AG04449 (cell line): ENCODE measurements at regions not wholly inside any gene's neighbourhood (a gene's known extent, or its start where the extent isn't known, plus 50 kb on each side); places are given as distances from the start of the nearest gene placed in this dataset.

Source experiments
- CTCF ChIA-PET: fragments of 350-600 bp; formaldehyde crosslinking; extraction: SDS; loops from one replicate; lab custom pipeline; 2021; ENCODE audit warnings: antibody characterized with exemption; lab: Yijun Ruan, JAX
- POLR2A ChIA-PET: fragments of 400-600, 350-600 bp; formaldehyde crosslinking; extraction: SDS; loops from one replicate; lab custom pipeline; 2020; ENCODE audit warnings: antibody characterized with exemption, inconsistent platforms; lab: Yijun Ruan, JAX
- DNase-seq: peaks from one replicate; pipeline ENCODE4 v3.0.0-alpha.2; 2010; ENCODE audit warnings: low read depth, low spot score
- H3K4me3 ChIP-seq: 2 replicates; pipeline ENCODE4 v1.5.1; 2011; ENCODE audit warnings: low read depth, mild to moderate bottlenecking, control low read depth, low read length
- CTCF ChIP-seq: IDR thresholded peaks from one replicate; pipeline ENCODE4 v1.5.1; 2011; ENCODE audit warnings: mild to moderate bottlenecking, moderate library complexity, low read length, control low read depth, inconsistent platforms; ENCODE audit not compliant: insufficient read depth; ENCODE audit errors: missing control alignments

GRCh38 chr16:85362443-85362842 lies 250.2 kb upstream of the CIBAR2 start:
- POLR2A ChIA-PET: no interaction called here
- no peak for TF ChIP-seq CTCF
- CTCF ChIA-PET: interaction anchor here (1.0 to 1.6 kb wide), 5 partner anchors 9 to 248 kb away, joined by 4 to 5 read pairs (median 4); no protein-coding TSS in a partner anchor
- no peak for DNase-seq
- H3K4me3 ChIP-seq: no peak overlapping the region

GRCh38 chr16:85363427-85363826 lies 249.7 kb upstream of the GSE1 start:
- TF ChIP-seq CTCF: peak; percentile 10
- CTCF ChIA-PET: interaction anchor here (0.8 to 1.8 kb wide), 7 partner anchors 9 to 253 kb away, joined by 3 to 9 read pairs (median 4); no protein-coding TSS in a partner anchor

DNA sequence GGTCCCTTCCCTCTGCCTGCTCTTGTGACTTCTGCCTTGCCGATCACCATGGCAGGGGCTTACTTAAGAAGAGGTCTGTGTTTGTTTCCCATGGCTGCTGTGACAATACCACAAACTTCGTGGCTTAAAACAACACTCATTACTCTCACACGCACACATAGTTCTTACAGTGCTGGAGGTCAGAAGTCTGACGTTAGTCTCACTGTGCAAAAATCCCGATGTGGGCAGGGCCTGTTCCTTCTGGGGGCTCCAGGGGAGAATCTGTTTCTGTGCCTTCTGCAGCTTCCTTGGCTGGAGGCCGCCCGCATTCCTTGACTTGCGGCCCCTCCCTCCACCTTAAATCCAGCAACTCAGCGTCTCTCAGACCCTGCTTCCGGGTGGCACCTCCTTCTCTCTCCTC lies 249.2 kb upstream of the GSE1 start:
- DNase-seq: peak; percentile 96
- ChIA-PET POLR2A (interaction anchor here (1.1 kb wide), 1 partner anchor 9 kb away, joined by 3 read pairs; no protein-coding TSS in a partner anchor), CTCF (interaction anchor here (0.8 to 1.8 kb wide), 7 partner anchors 10 to 252 kb away, joined by 3 to 9 read pairs (median 3); no protein-coding TSS in a partner anchor)
- H3K4me3 ChIP-seq: no peak overlapping the region
- no peak for TF ChIP-seq CTCF

More at GRCh38 chr16:85363427-85363826, 249.7 kb upstream of the GSE1 start:
- POLR2A ChIA-PET: interaction anchor here (1.1 kb wide), 1 partner anchor 9 kb away, joined by 3 read pairs; no protein-coding TSS in a partner anchor
- DNase-seq: no peak
- no peak overlapping the region for H3K4me3 ChIP-seq

DNA sequence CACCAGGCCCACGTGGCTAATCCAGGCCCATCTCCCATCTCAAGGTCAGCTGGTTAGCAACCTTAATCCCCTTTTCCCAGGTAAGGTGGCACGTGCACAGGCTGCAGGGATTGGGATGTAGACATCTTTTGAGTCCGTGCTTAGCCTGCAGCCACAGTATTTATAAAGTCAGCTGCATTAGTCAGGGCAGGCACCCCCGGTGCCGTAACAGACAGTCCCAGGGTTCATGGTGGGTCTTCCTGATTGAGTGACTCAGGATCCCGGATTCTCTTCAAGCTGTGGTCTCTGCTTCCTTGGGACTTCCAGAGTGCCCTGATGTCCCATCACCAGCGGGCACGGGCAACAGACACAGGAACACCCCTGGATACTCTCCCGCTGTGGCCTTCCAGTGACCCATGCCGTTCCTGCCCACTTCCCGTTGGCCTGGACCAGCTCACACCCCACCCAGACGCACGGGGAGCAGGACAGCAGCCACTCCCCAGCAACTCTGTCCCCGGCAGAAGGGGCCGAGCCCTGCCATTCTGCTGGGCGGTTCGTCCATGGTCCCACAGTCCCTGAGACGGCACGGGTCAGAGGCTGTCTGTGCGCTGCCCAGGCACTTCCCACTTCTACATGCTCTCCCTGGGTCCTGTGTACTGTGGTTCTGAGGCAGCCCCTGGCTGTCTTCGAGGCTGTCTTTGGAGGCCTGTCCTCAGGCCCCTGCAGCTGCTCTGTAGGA lies 248.6 kb upstream of the GSE1 start:
- ChIA-PET POLR2A (interaction anchor here (1.1 kb wide), 1 partner anchor 8 kb away, joined by 3 read pairs; no protein-coding TSS in a partner anchor), CTCF (interaction anchor here (1.0 to 1.8 kb wide), 7 partner anchors 10 to 251 kb away, joined by 3 to 9 read pairs (median 3); no protein-coding TSS in a partner anchor)
- no peak overlapping the region for H3K4me3 ChIP-seq
- TF ChIP-seq CTCF: no peak
- DNase-seq: peak; percentile 19

DNA sequence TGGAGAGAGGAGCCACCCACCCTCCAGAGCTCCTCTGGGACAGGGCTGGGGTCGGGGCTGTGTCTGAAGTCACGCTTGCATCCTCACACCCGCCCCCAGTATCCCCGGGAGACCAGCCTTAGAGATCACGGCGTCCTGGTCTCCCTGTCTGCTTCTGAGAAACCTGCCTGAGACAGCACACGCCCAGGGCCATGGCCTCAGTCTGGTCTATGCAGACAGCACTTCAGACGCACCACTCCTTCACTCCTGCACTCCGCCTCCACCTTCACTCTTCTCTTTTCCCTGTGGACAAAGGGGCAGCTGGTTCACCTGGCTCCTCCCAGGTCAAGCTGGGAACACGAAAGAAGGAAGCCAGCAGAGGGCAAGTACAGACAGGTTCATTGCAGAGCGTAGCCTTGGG lies 248.0 kb upstream of the GSE1 start:
- ChIA-PET CTCF (interaction anchor here (1.0 to 1.7 kb wide), 6 partner anchors 9 to 251 kb away, joined by 3 to 9 read pairs (median 4); no protein-coding TSS in a partner anchor), POLR2A (no interaction called here)
- no peak for TF ChIP-seq CTCF
- DNase-seq: no peak
- H3K4me3 ChIP-seq: no peak overlapping the region
